Tibial nerve (tissue), 3 donors: ENCODE measurements at regions not wholly inside any gene's neighbourhood (a gene's known extent, or its start where the extent isn't known, plus 50 kb on each side); places are given as distances from the start of the nearest gene placed in this dataset.

ENCODE experiments used
- CTCF ChIP-seq, 5 experiments: fragments of 200-600 bp in 3 of 5; fragments of 450-650 bp in 2 of 5; sonication (generic) in 3 of 5; IDR thresholded peaks; one replicate each; pipeline ENCODE4 v1.5.1; 2016 to 2019; ENCODE audit warnings: antibody characterized with exemption in 5 of 5, mild to moderate bottlenecking in 3 of 5, moderate library complexity in 2 of 5
- POLR2A ChIP-seq, 2 donors: fragments of 450-650 bp; IDR thresholded peaks; one replicate each; pipeline ENCODE4 v1.6.1; 2017; ENCODE audit warnings: antibody characterized with exemption in 2 of 2, mild to moderate bottlenecking in 2 of 2, moderate library complexity in 2 of 2

- TF ChIP-seq CTCF (IDR thresholded peaks at IDR 0.05) = no peak
- TF ChIP-seq POLR2A (IDR thresholded peaks at IDR 0.05) = no peak
Observed at GRCh38 chr5:99807346-99807745, 727.8 kb upstream of the FAM174A start.
